ENCODE measurements at regions not wholly inside any gene's neighbourhood (a gene's known extent, or its start where the extent isn't known, plus 50 kb on each side); places are given as distances from the start of the nearest gene placed in this dataset.

- H3K27me3 ChIP-seq (ENCODE audit: insufficient read depth, low read depth, severe bottlenecking): no peaks in the 10 kb centered on the region
- H3K27ac ChIP-seq: no peak overlapping the region
- H3K36me3 ChIP-seq: no peaks in the 10 kb centered on the region
- no peak overlapping the region for H3K4me3 ChIP-seq (ENCODE audit: low read depth, low read length)
- no peaks in the 10 kb centered on the region for H3K9me3 ChIP-seq (ENCODE audit: severe bottlenecking)
- no peak for DNase-seq
- no peak for TF ChIP-seq CTCF (IDR thresholded peaks at IDR 0.05; ENCODE audit: low read depth, low read length)
These were observed 53.8 kb upstream of the ADAMTS18 start for GRCh38 chr16:77488652-77489051.

- DNase-seq: no peak
- no peak overlapping the region for H3K27ac ChIP-seq
- no peaks in the 10 kb centered on the region for H3K27me3 ChIP-seq (ENCODE audit: insufficient read depth, low read depth, severe bottlenecking)
- H3K9me3 ChIP-seq (ENCODE audit: severe bottlenecking): no peaks in the 10 kb centered on the region
- H3K36me3 ChIP-seq: no peaks in the 10 kb centered on the region
- no peak overlapping the region for H3K4me3 ChIP-seq (ENCODE audit: low read depth, low read length)
- no peak for TF ChIP-seq CTCF (IDR thresholded peaks at IDR 0.05; ENCODE audit: low read depth, low read length)
These were observed 56.3 kb upstream of the ADAMTS18 start for GRCh38 chr16:77491091-77491490.

GRCh38 chr16:77496934-77497333, 62.1 kb upstream of the ADAMTS18 start:
- Histone ChIP-seq H3K27me3 (ENCODE audit: insufficient read depth, low read depth, severe bottlenecking) (no peaks in the 10 kb centered on the region), H3K4me3 (ENCODE audit: low read depth, low read length) (no peak overlapping the region), H3K36me3 (no peaks in the 10 kb centered on the region), H3K9me3 (ENCODE audit: severe bottlenecking) (no peaks in the 10 kb centered on the region), H3K27ac (no peak overlapping the region)
- DNase-seq: no peak
- no peak for TF ChIP-seq CTCF (IDR thresholded peaks at IDR 0.05; ENCODE audit: low read depth, low read length)

GRCh38 chr16:77499373-77500285, 64.8 kb upstream of the ADAMTS18 start:
- H3K27ac ChIP-seq: no peak overlapping the region
- TF ChIP-seq CTCF (IDR thresholded peaks at IDR 0.05; ENCODE audit: low read depth, low read length): no peak
- H3K36me3 ChIP-seq: no peaks in the 10 kb centered on the region
- H3K27me3 ChIP-seq (ENCODE audit: insufficient read depth, low read depth, severe bottlenecking): no peaks in the 10 kb centered on the region
- H3K4me3 ChIP-seq (ENCODE audit: low read depth, low read length): no peak overlapping the region
- no peaks in the 10 kb centered on the region for H3K9me3 ChIP-seq (ENCODE audit: severe bottlenecking)
- DNase-seq: no peak

GRCh38 chr16:77500286-77500598, 65.4 kb upstream of the ADAMTS18 start:
- no peaks in the 10 kb centered on the region for H3K27me3 ChIP-seq (ENCODE audit: insufficient read depth, low read depth, severe bottlenecking)
- H3K27ac ChIP-seq: no peak overlapping the region
- no peak for TF ChIP-seq CTCF (IDR thresholded peaks at IDR 0.05; ENCODE audit: low read depth, low read length)
- H3K36me3 ChIP-seq: no peaks in the 10 kb centered on the region
- DNase-seq: no peak
- no peaks in the 10 kb centered on the region for H3K9me3 ChIP-seq (ENCODE audit: severe bottlenecking)
- H3K4me3 ChIP-seq (ENCODE audit: low read depth, low read length): no peak overlapping the region

Measured in WERI-Rb-1 (cell line).